Pancreas (tissue), 10 donors: ENCODE measurements at regions not wholly inside any gene's neighbourhood (a gene's known extent, or its start where the extent isn't known, plus 50 kb on each side); places are given as distances from the start of the nearest gene placed in this dataset.

Experiments used
- ATAC-seq, 4 donors: fragments of 200-7000 bp; cut with Tn5 transposase; one replicate each; pipeline versions ENCODE4 v1.8.0 to v1.9.1; 2020; ENCODE audit warnings: mild to moderate bottlenecking in 4 of 4, moderate library complexity in 4 of 4
- DNase-seq, 6 donors: peaks; one replicate each; pipeline ENCODE4 v3.0.0-alpha.2; 2020
- FAIRE-seq: peaks from 2 replicates; lab custom pipeline; 2012; peaks lifted over from hg19 to GRCh38; lab: Jason Lieb, UNC
- H3K27ac ChIP-seq, 4 donors: fragments of 200-600 bp; sonication (generic); 1 replicate in 3 of 4; 2 replicates in 1 of 4; pipeline versions ENCODE4 v1.5.0 to v1.8.0; 2020
- H3K27me3 ChIP-seq, 4 donors: fragments of 200-600 bp; one replicate each; pipeline ENCODE4 v1.8.0; 2021
- H3K36me3 ChIP-seq, 3 donors: fragments of 200-600 bp; sonication (generic) in 1 of 3; one replicate each; pipeline versions ENCODE4 v1.5.0 to v1.8.0; 2020 to 2021
- H3K4me1 ChIP-seq, 3 donors: fragments of 200-600 bp; one replicate each; pipeline ENCODE4 v1.8.0; 2021
- H3K4me3 ChIP-seq, 4 donors: fragments of 200-600 bp; sonication (generic) in 2 of 4; one replicate each; pipeline versions ENCODE4 v1.5.0 to v1.8.0; 2020 to 2021
- H3K9me3 ChIP-seq, 4 donors: fragments of 200-600 bp; one replicate each; pipeline ENCODE4 v1.8.0; 2021
- WGBS, 2 donors: extraction: QIAGEN DNeasy Blood & Tissue Kit; methylation state at CpG; one replicate each; pipeline ENCODE4 v1.1.7; 2013; 5-methylcytosine and 5-hydroxymethylcytosine counted together
- intact Hi-C, 3 donors: fragments of 100-400 bp; cut with DNase I; formaldehyde crosslinking; loops; one replicate each; pipeline versions ENCODE4 v1.11.1 to v1.14.2; 2022
- TF ChIP-seq, protein P1 (sequence below), 4 donors: fragments of 200-600 bp; sonication (generic) in 3 of 4; IDR thresholded peaks; one replicate each; pipeline versions ENCODE4 v1.5.0 to v1.8.0; 2021; ENCODE audit warnings: antibody characterized with exemption in 4 of 4
- donor health status: healthy with polysubstance abuse.
- donor health status: DM: no; HTN: no; CAD: no; lungs with moderate emphysema.
- donor health status: DM: no; HTN: no; CAD: no.
- donor health status: control.
- donor health status: control.
- donor health status: Bipolar disorder and iron deficiency.
- donor health status: DM: yes; HTN: yes; CAD: no.
- donor health status: DM: no; HTN: no; CAD: no.
- donor health status: DM: no; HTN: no; CAD: no.
- donor health status: DM: yes; HTN: yes; CAD: no.

DNA sequence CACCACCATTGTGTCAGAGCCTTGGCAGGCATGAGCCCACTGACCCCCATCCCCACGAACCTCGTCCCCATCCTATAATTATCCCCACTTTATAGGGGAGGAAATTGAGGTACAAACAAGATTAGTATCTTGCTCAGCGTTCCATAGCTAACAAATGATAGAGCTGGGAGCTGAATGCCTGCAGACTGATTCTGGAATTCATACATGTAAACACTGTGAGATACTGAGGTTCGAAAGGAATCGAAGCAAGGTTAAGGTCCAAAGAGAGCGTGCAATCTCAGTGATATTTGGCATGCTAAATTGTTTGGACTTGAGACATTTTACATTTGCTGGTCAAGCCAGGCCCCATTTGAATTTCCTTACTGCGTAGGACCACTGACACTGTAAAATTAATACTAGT lies 746.6 kb downstream of the COL12A1 start:
- no peak overlapping the region for H3K4me3 ChIP-seq
- intact Hi-C loops = no loop called here
- no peaks in the 10 kb centered on the region for H3K27me3 ChIP-seq
- H3K27ac ChIP-seq = no peak overlapping the region
- 57 to 59% methylated on average over 7 of the region's 7 CpGs for WGBS, 2 donors
- FAIRE-seq = no peak
- H3K4me1 ChIP-seq = no peaks in the 10 kb centered on the region
- ATAC-seq = no peak
- DNase-seq = no peak
- H3K9me3 ChIP-seq = no peaks in the 10 kb centered on the region
- TF ChIP-seq, protein P1, sequence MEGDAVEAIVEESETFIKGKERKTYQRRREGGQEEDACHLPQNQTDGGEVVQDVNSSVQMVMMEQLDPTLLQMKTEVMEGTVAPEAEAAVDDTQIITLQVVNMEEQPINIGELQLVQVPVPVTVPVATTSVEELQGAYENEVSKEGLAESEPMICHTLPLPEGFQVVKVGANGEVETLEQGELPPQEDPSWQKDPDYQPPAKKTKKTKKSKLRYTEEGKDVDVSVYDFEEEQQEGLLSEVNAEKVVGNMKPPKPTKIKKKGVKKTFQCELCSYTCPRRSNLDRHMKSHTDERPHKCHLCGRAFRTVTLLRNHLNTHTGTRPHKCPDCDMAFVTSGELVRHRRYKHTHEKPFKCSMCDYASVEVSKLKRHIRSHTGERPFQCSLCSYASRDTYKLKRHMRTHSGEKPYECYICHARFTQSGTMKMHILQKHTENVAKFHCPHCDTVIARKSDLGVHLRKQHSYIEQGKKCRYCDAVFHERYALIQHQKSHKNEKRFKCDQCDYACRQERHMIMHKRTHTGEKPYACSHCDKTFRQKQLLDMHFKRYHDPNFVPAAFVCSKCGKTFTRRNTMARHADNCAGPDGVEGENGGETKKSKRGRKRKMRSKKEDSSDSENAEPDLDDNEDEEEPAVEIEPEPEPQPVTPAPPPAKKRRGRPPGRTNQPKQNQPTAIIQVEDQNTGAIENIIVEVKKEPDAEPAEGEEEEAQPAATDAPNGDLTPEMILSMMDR (IDR thresholded peaks at IDR 0.05) = no peak
- H3K36me3 ChIP-seq = no peaks in the 10 kb centered on the region

GRCh38 chr6:74458536-74458935 lies 747.3 kb downstream of the COL12A1 start:
- WGBS, 2 donors = 14 to 19% methylated on average over 1 of the region's 1 CpG
- no peak for FAIRE-seq

GRCh38 chr6:74455786-74456185 lies 750.1 kb downstream of the COL12A1 start:
- no peak for FAIRE-seq
- WGBS, 2 donors = 91 to 96% methylated on average over 1 of the region's 1 CpG
- H3K9me3 ChIP-seq = no peaks in the 10 kb centered on the region
- H3K36me3 ChIP-seq = no peaks in the 10 kb centered on the region
- no peak for ATAC-seq
- DNase-seq = no peak
- no peak overlapping the region for H3K27ac ChIP-seq
- no peaks in the 10 kb centered on the region for H3K27me3 ChIP-seq
- no peak overlapping the region for H3K4me3 ChIP-seq
- TF ChIP-seq, protein P1 (IDR thresholded peaks at IDR 0.05) = no peak
- no peaks in the 10 kb centered on the region for H3K4me1 ChIP-seq
- intact Hi-C loops = no loop called here

More at GRCh38 chr6:74458536-74458935, 747.3 kb downstream of the COL12A1 start:
- H3K27ac ChIP-seq = no peak overlapping the region
- ATAC-seq (no peak), DNase-seq (no peak)
- TF ChIP-seq, protein P1 (IDR thresholded peaks at IDR 0.05) = no peak
- H3K27me3 ChIP-seq = no peaks in the 10 kb centered on the region
- H3K36me3 ChIP-seq = no peaks in the 10 kb centered on the region
- no peak overlapping the region for H3K4me3 ChIP-seq
- no peaks in the 10 kb centered on the region for H3K9me3 ChIP-seq
- intact Hi-C loops = no loop called here
- no peaks in the 10 kb centered on the region for H3K4me1 ChIP-seq

DNA sequence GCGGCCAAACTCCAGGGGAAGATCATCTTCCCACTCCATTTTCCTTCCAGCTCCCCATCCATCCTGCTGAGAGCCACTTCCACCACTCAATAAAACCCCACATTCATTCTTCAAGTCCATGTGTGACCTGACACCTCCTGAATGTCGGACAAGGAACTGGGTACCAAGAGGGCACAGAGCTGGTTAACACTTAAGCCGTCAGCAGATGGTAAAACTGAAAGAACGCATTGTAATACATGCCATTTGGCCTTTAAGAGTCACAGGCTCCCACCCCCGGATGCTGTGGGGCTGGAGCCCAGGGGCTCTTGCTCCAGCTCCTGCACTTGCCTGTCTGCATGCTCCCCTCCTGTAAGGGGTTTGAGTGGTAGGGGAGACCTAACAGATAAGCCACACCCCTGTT lies 753.9 kb downstream of the COL12A1 start:
- Histone ChIP-seq H3K36me3 (no peaks in the 10 kb centered on the region), H3K27me3 (no peaks in the 10 kb centered on the region), H3K4me1 (no peaks in the 10 kb centered on the region), H3K4me3 (no peak overlapping the region), H3K27ac (no peak overlapping the region), H3K9me3 (no peaks in the 10 kb centered on the region)
- DNase-seq (no peak), FAIRE-seq (no peak), ATAC-seq (no peak)
- TF ChIP-seq, protein P1 (IDR thresholded peaks at IDR 0.05) = no peak
- 76 to 80% methylated on average over 5 of the region's 5 CpGs for WGBS, 2 donors
- intact Hi-C loops = no loop called here

DNA sequence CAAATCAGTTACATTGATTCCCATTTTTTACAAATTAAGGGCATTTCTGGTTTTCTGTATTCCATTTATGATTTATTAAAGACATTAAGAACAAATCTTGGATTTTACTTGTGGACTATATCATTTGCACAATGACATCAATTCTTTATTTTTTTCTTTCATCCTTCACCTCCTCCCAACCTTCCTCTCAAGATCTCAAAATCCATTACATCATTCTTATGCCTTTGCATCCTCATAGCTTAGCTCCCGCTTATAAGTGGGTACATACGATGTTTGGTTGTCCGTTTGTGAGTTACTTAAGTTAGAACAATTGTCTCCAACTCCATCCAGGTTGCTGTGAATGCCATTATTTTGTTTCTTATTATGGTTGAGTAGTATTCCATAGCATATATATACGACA lies 752.8 kb downstream of the CD109 start:
- TF ChIP-seq, protein P1 (IDR thresholded peaks at IDR 0.05) = no peak
- peaks cover 0 to 10% (median 0%) of the 10 kb centered on the region in 3 donors for H3K4me1 ChIP-seq
- intact Hi-C loops = no loop called here
- no peak for FAIRE-seq
- H3K36me3 ChIP-seq = no peaks in the 10 kb centered on the region
- ATAC-seq = no peak
- H3K27me3 ChIP-seq = no peaks in the 10 kb centered on the region
- H3K4me3 ChIP-seq = no peak overlapping the region
- no peaks in the 10 kb centered on the region for H3K9me3 ChIP-seq
- H3K27ac ChIP-seq = no peak overlapping the region
- DNase-seq = no peak
- WGBS, 2 donors = 87 to 90% methylated on average over 4 of the region's 4 CpGs
